ENCODE measurements at regions not wholly inside any gene's neighbourhood (a gene's known extent, or its start where the extent isn't known, plus 50 kb on each side); places are given as distances from the start of the nearest gene placed in this dataset.

GRCh38 chr2:221142341-221142740 lies 429.8 kb downstream of the EPHA4 start:
- DNase-seq, result no peak

- DNase-seq, result no peak
Observed at GRCh38 chr2:221143231-221143630, 428.9 kb downstream of the EPHA4 start.

- no peak for DNase-seq
Observed at GRCh38 chr2:221144909-221145308, 427.2 kb downstream of the EPHA4 start.

GRCh38 chr2:221145396-221145795 lies 426.7 kb downstream of the EPHA4 start:
- DNase-seq, result no peak

GRCh38 chr2:221153226-221153625 lies 418.9 kb downstream of the EPHA4 start:
- no peak for DNase-seq

GRCh38 chr2:221154176-221154575 lies 417.9 kb downstream of the EPHA4 start:
- DNase-seq, result no peak

- DNase-seq, result peak; percentile 65
Observed at GRCh38 chr2:221156062-221156734, 415.9 kb downstream of the EPHA4 start.

GRCh38 chr2:221161186-221161585 lies 410.9 kb downstream of the EPHA4 start:
- DNase-seq, result no peak

- DNase-seq, result no peak
Observed at GRCh38 chr2:221166292-221166691, 405.8 kb downstream of the EPHA4 start.

- DNase-seq, result no peak
Observed at GRCh38 chr2:221167561-221167960, 404.5 kb downstream of the EPHA4 start.

GRCh38 chr2:221169724-221170123 lies 402.4 kb downstream of the EPHA4 start:
- DNase-seq, result no peak

- no peak for DNase-seq
Observed at GRCh38 chr2:221170548-221170947, 401.6 kb downstream of the EPHA4 start.

- no peak for DNase-seq
Observed at GRCh38 chr2:221176667-221177066, 395.4 kb downstream of the EPHA4 start.

- DNase-seq, result no peak
Observed at GRCh38 chr2:221178139-221178538, 394.0 kb downstream of the EPHA4 start.

- DNase-seq, result no peak
Observed at GRCh38 chr2:221186873-221187272, 385.2 kb downstream of the EPHA4 start.

GRCh38 chr2:221189431-221190067 lies 382.6 kb downstream of the EPHA4 start:
- DNase-seq, result no peak

- DNase-seq, result no peak
Observed at GRCh38 chr2:221195829-221196228, 376.3 kb downstream of the EPHA4 start.

- no peak for DNase-seq
Observed at GRCh38 chr2:221197225-221197856, 374.8 kb downstream of the EPHA4 start.

- no peak for DNase-seq
Observed at GRCh38 chr2:221198309-221198708, 373.8 kb downstream of the EPHA4 start.

GRCh38 chr2:221200184-221200839 lies 371.8 kb downstream of the EPHA4 start:
- peak; percentile 26 for DNase-seq

- no peak for DNase-seq
Observed at GRCh38 chr2:221202431-221202830, 369.7 kb downstream of the EPHA4 start.

- DNase-seq, result peak; percentile 28
Observed at GRCh38 chr2:221203125-221203524, 369.0 kb downstream of the EPHA4 start.

- peak; percentile 77 for DNase-seq
Observed at GRCh38 chr2:221203856-221204255, 368.2 kb downstream of the EPHA4 start.

- no peak for DNase-seq
Observed at GRCh38 chr2:221204699-221205098, 367.4 kb downstream of the EPHA4 start.
